22Rv1 (cell line): ENCODE measurements at regions not wholly inside any gene's neighbourhood (a gene's known extent, or its start where the extent isn't known, plus 50 kb on each side); places are given as distances from the start of the nearest gene placed in this dataset.

ENCODE experiments used
- ZFX ChIP-seq: fragments of 450-650 bp; IDR thresholded peaks from 2 replicates; pipeline ENCODE4 v1.6.1; 2017; ENCODE audit warnings: antibody characterized with exemption, borderline replicate concordance
- TF ChIP-seq, protein P1 (sequence below): fragments of 450-650 bp; IDR thresholded peaks from 2 replicates; pipeline ENCODE4 v1.5.1; 2017; ENCODE audit warnings: mild to moderate bottlenecking

DNA sequence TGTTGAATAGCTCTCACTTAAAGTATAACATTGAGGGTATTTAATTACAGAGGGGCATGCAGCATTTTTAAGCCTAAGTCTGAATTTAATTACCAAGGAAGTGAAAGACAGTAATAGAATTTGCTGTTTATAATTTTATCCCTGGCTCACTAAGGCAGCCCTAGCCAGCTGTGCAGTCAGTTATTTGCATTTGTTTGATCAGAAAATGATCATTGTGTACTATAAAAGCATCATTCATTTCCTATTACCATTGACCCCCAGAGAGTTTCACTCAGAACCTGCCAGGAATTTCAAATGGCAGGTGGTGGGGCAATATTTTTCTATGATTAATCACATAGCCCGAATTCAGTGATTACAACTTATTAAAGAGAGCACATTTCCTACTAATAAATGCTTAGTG, 277.1 kb upstream of the KAZN start:
- TF ChIP-seq, protein P1, sequence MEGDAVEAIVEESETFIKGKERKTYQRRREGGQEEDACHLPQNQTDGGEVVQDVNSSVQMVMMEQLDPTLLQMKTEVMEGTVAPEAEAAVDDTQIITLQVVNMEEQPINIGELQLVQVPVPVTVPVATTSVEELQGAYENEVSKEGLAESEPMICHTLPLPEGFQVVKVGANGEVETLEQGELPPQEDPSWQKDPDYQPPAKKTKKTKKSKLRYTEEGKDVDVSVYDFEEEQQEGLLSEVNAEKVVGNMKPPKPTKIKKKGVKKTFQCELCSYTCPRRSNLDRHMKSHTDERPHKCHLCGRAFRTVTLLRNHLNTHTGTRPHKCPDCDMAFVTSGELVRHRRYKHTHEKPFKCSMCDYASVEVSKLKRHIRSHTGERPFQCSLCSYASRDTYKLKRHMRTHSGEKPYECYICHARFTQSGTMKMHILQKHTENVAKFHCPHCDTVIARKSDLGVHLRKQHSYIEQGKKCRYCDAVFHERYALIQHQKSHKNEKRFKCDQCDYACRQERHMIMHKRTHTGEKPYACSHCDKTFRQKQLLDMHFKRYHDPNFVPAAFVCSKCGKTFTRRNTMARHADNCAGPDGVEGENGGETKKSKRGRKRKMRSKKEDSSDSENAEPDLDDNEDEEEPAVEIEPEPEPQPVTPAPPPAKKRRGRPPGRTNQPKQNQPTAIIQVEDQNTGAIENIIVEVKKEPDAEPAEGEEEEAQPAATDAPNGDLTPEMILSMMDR = no peak
- no peak for TF ChIP-seq ZFX
